HG03103 (cell line): ENCODE measurements at regions not wholly inside any gene's neighbourhood (a gene's known extent, or its start where the extent isn't known, plus 50 kb on each side); places are given as distances from the start of the nearest gene placed in this dataset.

ENCODE experiments used
- ATAC-seq: cut with Tn5 transposase; IDR thresholded peaks from one replicate; pipeline ENCODE4 v1.9.1; 2021; ENCODE audit warnings: low read depth; ENCODE audit not compliant: unreplicated experiment

DNA sequence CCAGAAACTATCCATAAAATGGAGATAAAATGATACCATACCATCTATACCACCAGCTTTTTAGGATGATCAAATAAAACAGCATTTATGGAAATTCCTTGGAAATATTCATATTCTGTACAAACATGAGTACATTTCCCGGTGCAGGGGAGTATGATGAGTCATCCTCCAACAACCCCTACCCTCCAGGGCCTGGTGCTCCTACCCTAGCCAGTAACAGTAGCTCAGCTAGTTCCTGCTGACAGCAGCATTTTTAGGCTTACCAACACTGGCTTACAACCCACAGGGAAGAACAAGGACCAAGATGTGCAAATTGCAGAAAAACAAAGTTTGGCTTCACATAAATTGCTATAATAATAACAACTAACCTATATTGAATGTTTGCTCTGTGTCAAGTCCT lies 406.2 kb upstream of the CADM1 start:
- ATAC-seq, result no peak

DNA sequence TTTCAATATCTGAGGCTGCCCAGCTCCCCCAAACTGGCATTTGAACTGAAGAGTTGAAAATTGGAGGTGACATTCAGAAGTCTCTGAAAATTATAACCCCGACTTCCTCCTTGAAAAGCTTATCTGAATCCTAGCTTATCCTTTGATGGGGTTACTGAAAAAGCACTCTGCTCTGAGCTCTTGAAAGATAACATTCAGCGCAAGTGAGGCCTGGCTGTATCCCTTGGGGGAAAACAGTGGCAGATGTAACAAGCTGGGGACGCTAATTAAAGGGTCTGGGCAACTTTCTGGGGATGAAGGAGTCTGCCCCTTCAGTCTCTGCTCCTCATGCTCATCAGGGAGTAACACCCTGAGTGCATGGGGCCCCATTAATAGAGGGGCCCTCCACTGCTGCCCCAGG lies 402.0 kb upstream of the CADM1 start:
- no peak for ATAC-seq

DNA sequence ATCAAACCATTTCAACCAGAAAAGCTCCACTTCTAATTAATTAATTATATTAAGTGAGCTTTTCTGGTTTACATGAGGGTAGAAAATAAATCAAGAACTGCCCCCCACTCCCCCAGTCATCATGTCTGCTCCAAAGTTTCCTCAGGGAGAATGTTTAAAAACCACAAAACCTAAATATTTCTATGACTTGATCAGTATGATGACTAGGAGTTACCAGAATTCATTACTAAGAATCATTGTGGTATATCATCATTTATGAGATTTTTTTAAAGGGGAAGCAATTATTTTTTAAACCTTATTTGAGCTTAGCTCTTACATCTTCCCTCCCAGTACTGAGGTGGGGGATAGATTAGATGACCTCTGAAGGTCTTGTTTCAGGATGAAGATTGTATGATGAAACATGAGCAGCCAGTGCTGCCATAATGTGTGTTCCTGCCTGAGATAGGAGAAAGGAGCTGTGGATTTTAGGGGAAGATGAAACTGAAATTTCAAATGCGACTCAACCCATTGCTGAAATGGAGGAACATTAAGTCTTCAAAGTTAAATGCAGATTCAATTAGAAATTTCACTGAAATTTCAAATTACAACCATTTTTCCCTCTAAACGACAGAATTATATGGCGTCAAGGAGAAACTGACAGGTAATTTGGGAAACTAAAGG lies 401.3 kb upstream of the CADM1 start:
- ATAC-seq, result no peak

DNA sequence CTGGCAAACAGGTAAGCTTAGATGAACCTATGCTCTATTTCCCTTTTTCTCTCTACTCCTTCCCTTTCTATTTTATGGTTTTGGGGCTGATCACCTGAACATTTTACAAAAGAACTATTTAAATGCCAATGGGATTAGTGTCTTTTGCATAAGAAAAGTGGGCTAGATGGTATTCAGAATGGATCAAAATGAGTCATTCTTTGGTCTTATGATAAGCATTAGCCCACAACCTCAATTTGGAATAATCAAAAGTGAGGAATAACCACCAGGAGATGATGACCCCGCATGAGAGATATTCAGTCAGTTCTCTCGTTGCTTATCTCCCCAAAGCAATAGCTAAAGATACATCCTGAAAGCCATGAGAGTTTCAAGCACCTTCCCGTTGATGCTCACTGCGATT lies 399.0 kb upstream of the CADM1 start:
- ATAC-seq, result no peak

DNA sequence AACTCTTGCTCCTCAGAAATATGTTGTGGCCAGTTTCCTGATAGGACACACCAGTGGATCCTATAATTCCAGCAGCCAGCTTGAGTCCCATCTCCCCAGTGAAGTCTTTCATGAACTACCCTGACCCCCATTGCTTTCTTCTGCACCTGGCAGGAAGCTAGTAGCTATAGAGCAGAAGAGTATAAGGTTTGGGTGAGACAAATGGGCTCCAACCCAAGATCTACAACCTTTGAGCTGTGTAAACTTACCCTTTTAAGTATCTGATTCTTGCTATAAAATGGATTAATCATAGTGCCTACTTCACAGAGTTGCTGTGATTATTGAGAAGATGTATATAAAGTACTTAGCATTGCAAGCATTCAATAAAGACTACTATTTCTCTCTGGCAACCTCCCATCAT lies 396.9 kb upstream of the CADM1 start:
- no peak for ATAC-seq

DNA sequence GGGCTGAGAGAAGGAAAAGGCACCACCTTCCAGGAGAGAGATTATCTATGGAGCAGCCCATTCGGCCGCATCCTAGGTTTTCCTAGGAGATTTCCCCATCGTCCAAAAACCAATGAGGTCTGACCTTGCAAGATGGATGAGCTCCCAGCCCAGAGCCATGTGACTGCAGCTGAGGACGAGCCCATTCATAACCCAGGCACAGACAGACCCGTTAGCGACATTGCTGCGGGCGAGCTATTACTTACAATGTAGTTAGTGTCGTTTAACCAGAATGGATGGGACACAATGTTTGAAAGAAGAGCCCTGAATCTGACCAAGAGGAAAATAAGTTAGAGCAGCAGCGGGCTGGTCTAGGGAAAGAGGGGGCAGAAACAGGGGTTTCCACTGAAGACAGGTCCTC lies 395.9 kb upstream of the CADM1 start:
- no peak for ATAC-seq

DNA sequence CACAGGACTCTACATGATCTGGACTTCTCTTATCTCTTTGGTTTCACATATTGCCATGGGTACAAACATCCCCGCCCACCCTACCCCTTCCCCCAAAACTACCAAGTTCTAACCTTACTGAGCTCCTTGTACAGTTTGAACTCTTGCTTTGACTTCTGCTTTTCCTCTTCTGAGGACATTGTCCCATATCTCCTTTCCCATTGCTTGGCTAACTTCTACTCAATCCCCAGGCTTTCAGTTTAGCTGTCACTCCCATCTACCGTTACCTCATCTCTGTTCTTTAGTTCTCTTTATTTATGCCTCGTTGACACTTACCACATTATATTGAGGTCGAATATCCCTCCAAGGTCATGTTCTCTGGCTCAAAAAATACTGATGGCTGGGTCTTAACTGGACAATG lies 393.5 kb upstream of the CADM1 start:
- ATAC-seq, result no peak

DNA sequence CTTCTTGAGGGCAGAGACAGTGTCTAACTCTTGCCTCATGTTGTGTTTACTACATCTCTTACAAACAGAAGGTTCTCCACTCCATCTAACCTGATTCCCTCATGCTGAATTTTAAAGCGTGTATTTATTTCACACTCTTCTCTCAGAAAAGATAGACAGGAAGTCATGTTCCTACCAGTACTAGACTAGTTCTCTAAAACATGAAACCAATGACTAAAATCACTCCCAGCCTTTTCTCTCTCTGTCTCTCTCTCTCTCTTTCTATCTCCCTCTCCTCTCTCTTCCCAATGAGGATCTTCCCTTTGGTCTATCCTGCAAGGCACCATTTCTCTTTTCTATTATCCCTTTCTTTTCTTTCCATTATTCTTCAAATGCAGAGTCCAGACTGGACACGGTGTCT lies 391.9 kb upstream of the CADM1 start:
- no peak for ATAC-seq

DNA sequence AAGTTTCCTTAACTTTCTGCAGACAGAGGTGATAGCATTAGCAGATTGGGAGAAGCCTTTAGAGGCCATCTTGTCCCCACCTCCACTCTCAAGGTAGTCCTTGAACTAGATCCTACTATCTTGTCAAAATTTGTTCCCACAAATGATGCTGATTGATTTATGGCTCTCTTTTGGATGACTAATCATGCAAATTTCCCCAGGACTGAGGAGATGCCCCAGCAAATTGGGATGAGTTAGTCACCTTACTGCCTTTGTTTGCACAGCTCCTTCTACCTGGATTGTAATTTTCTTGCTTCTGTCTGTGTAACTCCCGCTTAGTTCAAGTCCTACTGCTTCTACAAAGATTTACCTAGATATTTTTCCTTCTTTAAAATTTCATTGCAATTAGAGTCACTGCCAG lies 391.4 kb upstream of the CADM1 start:
- no peak for ATAC-seq

DNA sequence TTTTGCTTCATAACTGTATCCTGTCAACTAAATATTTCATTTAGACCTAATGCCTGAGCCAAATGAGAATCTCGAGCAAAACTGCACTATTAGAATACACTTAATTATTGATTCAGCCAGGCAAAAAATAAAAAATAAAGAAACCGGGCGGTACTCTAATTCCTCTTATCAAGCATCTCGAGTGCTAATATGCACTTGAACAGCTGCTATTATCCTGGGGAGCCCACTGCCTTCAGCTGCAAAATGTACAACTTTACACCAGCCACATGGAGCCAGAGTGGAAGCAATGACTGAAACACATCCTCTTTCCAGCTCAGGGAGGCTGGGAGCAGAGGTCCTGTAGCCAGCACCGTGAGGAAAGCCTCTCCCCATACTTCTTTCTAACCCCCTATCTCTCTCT lies 390.0 kb upstream of the CADM1 start:
- ATAC-seq, result no peak

DNA sequence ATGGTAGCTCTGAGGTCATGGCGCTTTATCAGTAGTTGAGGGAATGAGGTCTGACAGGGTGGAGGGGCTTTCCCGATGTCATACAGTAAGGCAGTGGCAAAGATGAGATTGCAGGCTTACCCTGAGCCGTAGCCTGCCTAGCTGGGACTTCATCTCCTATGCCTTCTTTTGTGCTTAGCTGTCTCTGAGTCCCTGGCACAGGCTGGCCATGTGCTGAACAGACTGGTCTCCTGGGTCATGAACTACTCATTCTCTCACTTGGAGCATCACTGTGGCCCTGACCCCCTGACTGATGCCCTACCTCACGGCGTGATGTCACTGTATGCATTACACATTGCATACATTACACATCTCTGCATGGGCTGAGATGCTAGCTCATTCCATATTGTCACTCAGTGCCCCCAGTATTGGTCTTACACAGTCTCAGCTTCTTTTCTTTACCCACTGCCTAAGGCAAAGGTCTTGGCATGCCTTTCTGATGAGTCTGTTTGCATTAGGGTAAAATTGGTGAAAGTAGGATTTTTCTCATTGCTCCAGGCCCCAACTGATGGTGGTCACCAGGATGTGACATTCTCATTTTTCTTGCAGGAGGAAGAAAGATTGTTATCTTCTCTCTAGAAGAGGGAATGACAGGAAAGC lies 389.4 kb upstream of the CADM1 start:
- ATAC-seq, result no peak

DNA sequence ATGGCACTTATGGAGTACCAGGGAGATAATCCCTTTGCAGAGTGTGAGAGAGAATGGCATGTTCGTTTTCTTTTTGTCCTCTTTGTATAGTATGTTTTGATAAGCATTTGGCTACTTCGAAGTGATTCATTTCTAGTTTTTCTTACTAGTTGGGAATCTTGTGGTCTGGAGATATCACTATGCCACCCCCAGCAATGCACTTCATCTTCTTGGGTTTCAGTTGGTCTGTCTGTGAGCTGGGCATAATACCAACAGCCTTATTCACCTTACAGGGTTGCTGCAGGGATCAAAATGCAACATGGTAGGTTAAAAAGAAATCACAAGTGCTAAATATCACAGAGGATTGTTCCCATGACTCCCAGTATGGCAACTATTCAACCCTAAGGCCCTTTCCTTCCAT lies 387.8 kb upstream of the CADM1 start:
- ATAC-seq, result no peak

DNA sequence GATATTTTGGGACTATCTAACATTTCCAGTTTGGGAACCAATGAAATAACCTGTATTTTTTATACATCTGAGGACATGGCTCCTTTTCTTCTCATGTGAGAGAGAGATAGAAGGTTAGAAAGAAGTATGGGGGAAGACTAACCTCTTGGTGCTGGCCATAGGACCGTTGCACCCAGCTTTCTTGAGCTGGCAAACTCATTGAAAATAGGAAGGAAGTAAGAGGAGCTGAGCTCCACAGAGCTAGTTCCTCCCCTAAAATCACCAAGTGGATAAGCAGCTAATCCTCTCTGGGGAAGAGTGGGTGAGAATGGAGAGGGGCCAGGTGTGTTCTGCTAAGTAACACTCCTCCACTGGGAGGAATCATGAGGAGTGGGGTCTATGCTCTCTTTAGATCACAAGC lies 387.4 kb upstream of the CADM1 start:
- ATAC-seq, result no peak

DNA sequence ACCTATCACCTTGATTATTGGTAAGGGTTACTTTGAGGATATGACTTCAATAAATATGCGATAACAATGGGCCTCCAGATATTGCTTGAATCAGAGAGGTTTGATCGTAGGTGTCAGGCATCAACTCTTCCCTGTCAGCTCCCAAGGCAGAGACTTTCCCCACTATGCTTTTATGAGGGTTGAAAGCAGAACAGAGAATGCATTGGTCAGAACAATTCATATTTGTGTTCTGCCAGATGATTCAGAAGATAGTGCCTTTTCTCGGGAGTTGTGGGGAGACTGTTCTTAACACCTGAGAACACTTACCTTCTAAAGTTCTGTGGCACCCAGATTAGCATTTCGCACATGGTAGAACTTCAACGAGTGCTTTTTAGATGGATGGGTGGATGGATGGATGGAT lies 386.3 kb upstream of the CADM1 start:
- ATAC-seq, result no peak

DNA sequence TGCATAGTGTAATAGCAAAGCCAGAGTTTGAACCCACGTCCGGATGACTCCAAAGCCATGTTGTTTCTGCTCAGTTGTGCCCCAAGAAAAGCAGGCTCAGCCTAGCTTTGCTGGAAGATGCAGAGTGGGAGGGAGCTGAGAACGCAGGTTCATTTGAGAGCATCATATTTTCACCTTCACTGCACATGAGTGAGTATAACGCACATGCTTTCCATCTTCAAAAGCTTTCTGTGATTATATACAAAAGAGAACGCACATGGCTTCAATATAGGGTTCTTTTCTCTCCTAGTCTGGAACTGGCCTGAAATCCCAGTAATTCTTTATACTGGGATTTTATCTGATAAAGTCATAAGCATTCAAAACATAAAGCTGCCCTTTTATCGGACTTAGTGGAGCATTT lies 385.5 kb upstream of the CADM1 start:
- no peak for ATAC-seq

DNA sequence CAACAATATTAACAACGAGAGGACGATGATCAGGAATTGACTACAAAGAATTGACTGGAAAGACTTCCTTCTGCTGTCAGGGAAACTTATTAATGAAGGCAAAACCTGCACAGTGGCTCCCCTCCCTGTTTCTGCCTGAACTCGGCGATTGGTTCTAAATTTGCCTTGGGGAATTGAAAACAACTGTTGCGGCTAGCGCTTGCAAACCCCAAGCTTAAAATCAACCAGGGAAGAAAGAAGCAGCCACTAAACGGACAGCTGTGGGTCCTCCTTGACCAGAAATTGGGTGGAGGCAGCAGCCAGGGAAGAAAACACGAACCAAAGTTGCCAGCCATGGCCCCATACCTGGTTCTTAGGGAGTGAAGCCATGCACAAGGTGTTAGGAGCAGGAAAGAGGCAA lies 383.5 kb upstream of the CADM1 start:
- ATAC-seq, result no peak

DNA sequence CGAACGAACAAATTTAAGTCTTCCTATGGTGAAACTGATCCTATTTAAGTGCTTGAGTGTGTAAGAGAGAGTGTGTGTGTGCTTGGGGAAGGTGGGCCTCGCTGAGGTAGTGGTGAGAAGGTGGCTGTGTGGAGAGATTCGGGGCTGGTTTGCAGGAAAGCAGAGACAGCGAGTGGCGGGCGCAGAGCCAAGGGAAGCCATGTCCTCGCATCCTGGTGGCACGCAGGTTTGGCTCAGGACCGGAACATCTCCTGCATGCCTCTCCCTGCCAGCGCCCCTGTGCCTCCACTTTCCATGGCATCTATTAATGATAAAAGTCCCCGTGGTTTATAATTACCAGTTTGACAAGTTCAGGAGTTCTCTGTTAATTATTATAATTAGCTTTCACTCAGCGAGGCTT lies 383.1 kb upstream of the CADM1 start:
- ATAC-seq, result no peak

DNA sequence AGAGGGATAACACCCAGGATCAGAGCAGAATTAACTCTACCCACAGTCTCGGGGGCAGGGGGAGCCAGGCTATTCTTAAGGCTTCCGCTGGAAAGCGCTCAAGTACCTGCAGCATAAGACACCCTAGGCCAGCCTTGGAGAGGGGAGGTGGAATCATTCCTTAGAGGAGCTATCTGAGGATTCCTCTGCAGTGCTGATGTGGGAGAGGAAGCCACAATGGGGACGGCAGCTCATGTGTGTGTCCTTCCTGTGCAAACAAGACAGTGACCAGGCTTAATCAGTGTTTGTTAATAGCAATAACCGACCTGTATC lies 382.2 kb upstream of the CADM1 start:
- ATAC-seq, result no peak

DNA sequence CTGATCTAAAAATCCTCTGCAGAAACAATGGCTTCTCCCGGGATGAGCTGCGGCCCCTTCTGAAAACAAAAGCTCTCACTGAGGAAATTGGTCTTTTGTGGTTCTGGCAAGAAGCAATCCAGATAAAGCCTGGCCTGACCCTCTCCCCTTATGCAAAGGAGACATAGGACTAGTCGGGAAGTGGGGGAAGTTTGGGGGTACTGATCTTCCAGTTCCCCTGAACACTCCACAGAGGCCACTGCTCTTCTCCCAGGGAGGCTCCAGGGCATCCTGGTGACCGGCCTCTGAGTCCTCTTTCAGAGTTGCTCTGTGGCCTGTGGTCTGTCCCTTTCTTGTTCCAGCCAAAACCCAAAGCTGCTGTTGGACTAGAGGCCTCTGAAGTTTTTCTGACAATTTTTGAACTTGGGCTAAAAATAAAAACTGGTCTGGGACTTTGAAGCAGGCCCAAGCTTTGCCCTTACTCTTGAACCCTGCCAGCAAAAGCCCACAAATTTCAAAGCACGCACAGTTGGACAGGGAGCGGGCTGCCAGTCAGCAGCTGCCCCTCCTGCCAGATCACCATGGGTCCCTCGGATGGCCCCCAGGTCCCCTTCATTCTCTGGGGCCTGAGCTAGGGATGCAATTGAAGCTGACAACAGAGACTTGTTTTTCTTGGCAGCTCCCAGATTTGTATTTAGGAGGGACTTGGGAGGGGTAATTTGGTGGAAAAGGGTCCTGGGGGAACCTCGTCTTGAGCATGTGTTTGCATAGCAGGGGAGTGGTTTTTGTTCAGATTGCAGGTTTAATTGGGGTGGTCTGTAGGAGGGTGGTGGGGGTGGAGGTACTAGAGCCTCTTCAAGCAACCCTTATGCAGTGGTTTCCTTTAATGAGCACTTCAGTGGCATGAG lies 381.6 kb upstream of the CADM1 start:
- ATAC-seq, result no peak

DNA sequence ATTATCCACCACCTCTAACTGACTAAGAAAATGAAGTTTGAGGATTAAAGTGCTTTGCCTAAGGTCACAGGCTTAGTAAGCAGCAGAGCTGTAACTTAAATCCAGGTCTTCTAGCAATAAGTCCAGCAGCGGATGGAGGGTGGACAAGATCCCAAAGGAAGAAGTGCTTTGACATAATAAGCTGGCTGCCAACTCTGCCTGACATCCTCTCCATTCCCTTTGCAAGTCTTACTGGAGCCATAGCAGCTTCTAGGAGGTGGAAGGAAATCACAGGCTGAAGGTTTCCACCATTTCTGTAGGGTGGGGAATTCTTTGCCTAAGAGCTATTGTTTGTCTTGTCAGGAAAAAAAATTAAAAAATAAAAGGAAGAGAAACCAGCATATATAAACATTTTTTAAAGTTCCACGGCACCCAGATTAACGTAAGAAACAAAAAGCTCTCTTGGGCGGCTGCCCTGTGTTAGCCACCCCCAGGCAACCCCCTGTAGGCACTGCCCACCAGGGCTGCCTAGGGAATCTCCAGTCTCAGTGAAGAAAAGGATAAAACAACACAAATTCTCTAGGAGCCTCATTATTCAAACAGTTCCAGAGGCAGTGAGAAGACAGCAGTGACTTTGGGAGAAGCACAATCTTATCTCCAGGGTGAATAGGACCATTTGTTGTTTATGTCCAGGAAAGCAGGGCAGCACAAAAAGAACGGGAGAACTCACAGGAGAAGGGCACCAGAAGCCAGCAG lies 380.8 kb upstream of the CADM1 start:
- no peak for ATAC-seq

DNA sequence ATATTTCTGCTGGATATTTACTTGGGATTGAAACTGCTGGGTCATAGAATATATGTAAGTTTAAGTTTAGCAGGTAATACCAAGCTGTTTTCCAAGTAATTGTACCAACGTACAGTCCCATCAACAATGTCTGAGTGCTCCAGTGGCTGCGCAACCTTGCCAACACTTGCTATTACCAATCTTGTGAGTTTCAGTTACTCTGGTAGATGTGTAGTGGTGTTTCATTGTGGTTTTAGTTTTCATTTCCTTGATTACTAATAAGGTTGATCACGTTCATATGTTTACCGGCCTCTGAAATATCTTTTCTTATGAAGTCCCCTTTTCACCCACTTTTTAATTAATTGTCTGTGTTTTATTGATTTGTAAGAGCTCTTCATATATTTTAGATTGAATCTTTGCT lies 370.6 kb upstream of the CADM1 start:
- ATAC-seq, result peak; percentile 77
